DOHH2 (cell line): ENCODE measurements at regions not wholly inside any gene's neighbourhood (a gene's known extent, or its start where the extent isn't known, plus 50 kb on each side); places are given as distances from the start of the nearest gene placed in this dataset.

Source experiments
- H3F3A ChIP-seq: fragments of 200-600 bp; sonication (generic), shearing (Covaris generic); 2 replicates; pipeline ENCODE4 v1.6.0; 2016; ENCODE audit warnings: antibody characterized with exemption, mild to moderate bottlenecking; ENCODE audit not compliant: control insufficient read depth, insufficient read depth
- H3K27ac ChIP-seq: fragments of 200-600 bp; sonication (generic); 2 replicates; pipeline ENCODE4 v1.5.1; 2014; ENCODE audit warnings: low read depth, mild to moderate bottlenecking, low read length, moderate library complexity
- H3K27me3 ChIP-seq: fragments of 200-600 bp; sonication (generic); 2 replicates; pipeline ENCODE4 v1.6.1; 2014; ENCODE audit warnings: mild to moderate bottlenecking, low read length, mixed read lengths; ENCODE audit not compliant: control insufficient read depth
- H3K36me3 ChIP-seq: fragments of 200-600 bp; sonication (generic); 2 replicates; pipeline ENCODE4 v1.6.1; 2014; ENCODE audit warnings: mild to moderate bottlenecking, low read length, moderate library complexity, mixed read lengths; ENCODE audit not compliant: control insufficient read depth
- H3K4me1 ChIP-seq: fragments of 200-600 bp; sonication (generic); 2 replicates; pipeline ENCODE4 v1.6.1; 2014; ENCODE audit warnings: mild to moderate bottlenecking, low read length, mixed read lengths; ENCODE audit not compliant: control insufficient read depth
- H3K4me2 ChIP-seq: fragments of 200-600 bp; sonication (generic); 2 replicates; pipeline ENCODE4 v1.6.0; 2014; ENCODE audit warnings: mild to moderate bottlenecking, low read length, moderate library complexity
- H3K4me3 ChIP-seq: fragments of 200-600 bp; sonication (generic); 2 replicates; pipeline ENCODE4 v1.5.1; 2014; ENCODE audit warnings: mild to moderate bottlenecking, low read length, mixed read lengths
- H3K79me2 ChIP-seq: fragments of 200-600 bp; sonication (generic); 2 replicates; pipeline ENCODE4 v1.6.1; 2014; ENCODE audit warnings: mild to moderate bottlenecking, low read length, mixed read lengths; ENCODE audit not compliant: control insufficient read depth
- H3K9me2 ChIP-seq: fragments of 200-600 bp; sonication (generic); replicated peaks from 2 replicates; pipeline ENCODE4 v1.6.1; 2014; ENCODE audit warnings: mild to moderate bottlenecking, low read length, mixed read lengths; ENCODE audit not compliant: control insufficient read depth
- H3K9me3 ChIP-seq: fragments of 200-600 bp; sonication (generic); 2 replicates; pipeline ENCODE4 v1.6.1; 2014; ENCODE audit warnings: antibody characterized with exemption, low read length, mixed read lengths; ENCODE audit not compliant: control insufficient read depth, insufficient read depth
- H4K20me1 ChIP-seq: fragments of 200-600 bp; sonication (generic); 2 replicates; pipeline ENCODE4 v1.6.0; 2014; ENCODE audit warnings: low read depth, mild to moderate bottlenecking, antibody characterized with exemption, low read length, moderate library complexity; ENCODE audit not compliant: control insufficient read depth, insufficient read depth
- CTCF ChIP-seq: fragments of 200-600 bp; sonication (generic); IDR thresholded peaks from one replicate; pipeline ENCODE4 v1.5.1; 2014; ENCODE audit warnings: antibody characterized with exemption, mild to moderate bottlenecking, low read depth, low read length; ENCODE audit not compliant: poor library complexity, severe bottlenecking
- EZH2phosphoT487 ChIP-seq: fragments of 200-600 bp; sonication (generic); IDR thresholded peaks from 2 replicates; pipeline ENCODE4 v1.6.1; 2017; ENCODE audit warnings: borderline replicate concordance, mild to moderate bottlenecking, antibody characterized with exemption, low read length, moderate library complexity, mixed read lengths

GRCh38 chr12:126762150-126762549 is 1504.8 kb upstream of the TMEM132C start:
- H3F3A ChIP-seq = no peaks in the 10 kb centered on the region
- H3K27me3 ChIP-seq = no peaks in the 10 kb centered on the region
- no peaks in the 10 kb centered on the region for H3K4me1 ChIP-seq
- H3K4me3 ChIP-seq = no peak overlapping the region
- no peaks in the 10 kb centered on the region for H3K79me2 ChIP-seq
- H3K9me3 ChIP-seq = peaks cover 10% of the 10 kb centered on the region; the same call in 1 of the 2 replicates
- no peaks in the 10 kb centered on the region for H4K20me1 ChIP-seq
- no peak overlapping the region for H3K4me2 ChIP-seq
- no peak for TF ChIP-seq EZH2phosphoT487
- TF ChIP-seq CTCF = no peak
- H3K27ac ChIP-seq = no peak overlapping the region
- no peaks in the 10 kb centered on the region for H3K9me2 ChIP-seq
- H3K36me3 ChIP-seq = no peaks in the 10 kb centered on the region

GRCh38 chr12:126763359-126763758 is 1503.6 kb upstream of the TMEM132C start:
- Histone ChIP-seq H3K27me3 (no peaks in the 10 kb centered on the region), H3K4me3 (no peak overlapping the region), H3K79me2 (no peaks in the 10 kb centered on the region), H3F3A (no peaks in the 10 kb centered on the region), H4K20me1 (no peaks in the 10 kb centered on the region), H3K4me1 (no peaks in the 10 kb centered on the region), H3K9me2 (no peaks in the 10 kb centered on the region), H3K9me3 (peaks cover 12% of the 10 kb centered on the region; the same call in 1 of the 2 replicates), H3K4me2 (no peak overlapping the region), H3K36me3 (no peaks in the 10 kb centered on the region), H3K27ac (no peak overlapping the region)
- TF ChIP-seq EZH2phosphoT487 (no peak), CTCF (no peak)

GRCh38 chr12:126767334-126767733 is 1499.6 kb upstream of the TMEM132C start:
- Histone ChIP-seq H3K9me3 (peaks cover 12% of the 10 kb centered on the region; the same call in 1 of the 2 replicates), H3K4me3 (no peak overlapping the region), H3K4me2 (no peak overlapping the region), H3K9me2 (no peaks in the 10 kb centered on the region), H3K36me3 (no peaks in the 10 kb centered on the region), H3F3A (no peaks in the 10 kb centered on the region), H3K79me2 (no peaks in the 10 kb centered on the region), H3K4me1 (0 out of 2 replicates have a peak, but pooled peaks cover 5% of the 10 kb centered on the region), H4K20me1 (no peaks in the 10 kb centered on the region), H3K27ac (no peak overlapping the region), H3K27me3 (no peaks in the 10 kb centered on the region)
- no peak for TF ChIP-seq CTCF
- TF ChIP-seq EZH2phosphoT487 = no peak
